HG03066 (cell line): ENCODE measurements at regions not wholly inside any gene's neighbourhood (a gene's known extent, or its start where the extent isn't known, plus 50 kb on each side); places are given as distances from the start of the nearest gene placed in this dataset.

ENCODE experiments used
- ATAC-seq: cut with Tn5 transposase; IDR thresholded peaks from one replicate; pipeline ENCODE4 v1.9.1; 2021; ENCODE audit warnings: low read depth; ENCODE audit not compliant: unreplicated experiment

DNA sequence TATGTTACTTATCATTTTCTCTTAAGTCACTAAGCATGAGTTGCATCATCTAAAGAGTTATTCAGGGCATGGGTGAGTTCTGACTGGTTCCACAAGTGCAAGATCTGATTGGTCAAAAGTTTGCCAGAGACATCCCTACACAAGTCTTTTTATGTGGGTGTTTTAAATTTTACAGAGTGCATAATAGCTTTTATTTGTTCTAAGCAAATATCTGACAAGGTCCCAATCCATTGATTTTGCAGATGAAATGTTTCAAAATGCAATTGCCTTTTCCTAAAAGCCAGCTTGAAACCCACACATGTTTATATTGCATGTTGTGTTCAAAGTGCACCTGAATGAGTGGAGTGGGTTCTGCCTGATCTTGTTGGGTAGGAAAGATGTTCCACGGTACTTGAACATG lies 101.7 kb upstream of the PAX6 start:
- no peak for ATAC-seq

DNA sequence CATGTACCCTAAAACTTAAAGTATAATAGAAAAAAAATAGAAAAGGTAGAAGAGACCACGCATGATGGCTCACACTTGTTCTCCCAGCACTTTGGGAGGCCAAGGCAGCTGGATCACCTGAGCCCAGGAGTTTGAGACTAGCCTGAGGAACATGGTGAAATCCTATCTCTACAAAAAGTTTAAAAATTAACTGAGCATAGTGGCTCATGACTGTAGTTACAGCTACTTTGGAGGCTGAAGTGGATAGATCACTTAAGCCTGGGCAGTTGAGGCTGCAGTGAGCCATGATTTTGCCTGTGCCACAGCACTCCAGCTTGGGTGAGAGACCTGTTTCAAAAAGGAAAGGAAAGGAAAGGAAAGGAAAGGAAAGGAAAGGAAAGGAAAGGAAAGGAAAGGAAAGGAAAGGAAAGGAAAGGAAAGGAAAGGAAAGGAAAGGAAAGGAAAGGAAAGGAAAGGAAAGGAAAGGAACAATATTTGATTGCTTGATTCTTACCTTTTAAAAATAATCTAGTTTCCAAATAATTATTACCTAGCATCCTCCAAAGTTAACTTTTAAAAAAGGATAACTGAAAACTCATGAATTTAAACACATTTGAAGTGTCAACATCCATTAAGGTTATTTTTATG lies 99.9 kb upstream of the PAX6 start:
- ATAC-seq = no peak

DNA sequence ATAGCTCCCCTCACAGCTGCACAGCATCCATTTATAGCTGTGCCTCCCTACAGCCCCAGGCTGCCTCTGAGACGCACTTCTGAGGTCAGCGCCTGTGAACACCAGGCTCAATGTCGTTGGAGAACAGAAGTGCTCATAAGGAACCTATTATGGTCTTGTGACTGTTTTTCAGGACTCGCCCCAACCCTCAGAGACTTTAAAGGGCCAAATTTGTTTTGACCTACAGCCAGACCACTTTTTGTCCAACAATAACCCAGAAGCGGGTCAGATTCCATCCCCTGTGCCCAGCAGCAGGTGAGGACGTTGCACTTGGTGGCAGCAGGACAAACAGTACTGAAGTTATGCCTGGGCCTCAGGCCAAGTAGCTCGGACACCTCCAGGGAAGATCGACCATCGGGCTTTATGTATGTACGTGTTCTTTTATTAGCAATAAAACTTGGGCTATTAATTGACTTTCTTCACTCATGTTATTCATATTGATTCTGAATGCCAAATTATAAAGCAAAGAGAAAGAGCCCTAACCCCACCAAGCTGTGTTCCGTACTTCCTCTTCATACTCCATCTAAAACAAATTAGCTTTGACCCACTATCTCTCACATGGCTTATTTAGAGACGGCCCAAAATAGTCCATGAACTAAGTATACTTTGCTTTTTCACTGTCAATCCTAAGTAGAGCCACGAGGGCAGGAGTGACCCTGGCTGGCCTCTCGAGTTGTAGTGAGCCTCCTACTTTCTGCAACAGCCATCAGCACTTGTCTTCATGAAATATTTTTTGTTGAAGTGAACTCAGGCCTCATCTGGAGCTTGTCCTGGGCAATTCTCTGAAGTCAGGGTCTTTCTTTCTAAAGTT lies 92.3 kb upstream of the PAX6 start:
- no peak for ATAC-seq

DNA sequence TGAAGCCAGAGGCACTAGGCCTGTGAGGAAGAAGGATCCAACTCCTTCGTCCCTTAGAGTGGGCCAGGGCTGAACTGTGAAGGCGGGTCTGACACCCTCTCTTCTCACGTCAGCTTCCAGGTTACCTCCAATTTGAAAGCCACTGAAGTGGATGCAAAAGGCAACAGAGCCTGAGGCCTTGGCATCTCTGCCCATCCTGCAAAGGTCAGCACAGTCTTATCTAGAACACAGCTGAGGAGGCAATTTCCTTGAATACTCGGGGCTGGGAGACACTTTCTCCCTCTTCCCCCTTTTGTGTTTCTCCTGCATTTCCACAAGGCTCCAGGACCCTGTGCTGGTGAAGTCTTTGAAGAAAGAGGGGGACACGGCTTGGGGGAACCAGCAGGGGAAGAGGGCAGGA lies 91.6 kb upstream of the PAX6 start:
- no peak for ATAC-seq

DNA sequence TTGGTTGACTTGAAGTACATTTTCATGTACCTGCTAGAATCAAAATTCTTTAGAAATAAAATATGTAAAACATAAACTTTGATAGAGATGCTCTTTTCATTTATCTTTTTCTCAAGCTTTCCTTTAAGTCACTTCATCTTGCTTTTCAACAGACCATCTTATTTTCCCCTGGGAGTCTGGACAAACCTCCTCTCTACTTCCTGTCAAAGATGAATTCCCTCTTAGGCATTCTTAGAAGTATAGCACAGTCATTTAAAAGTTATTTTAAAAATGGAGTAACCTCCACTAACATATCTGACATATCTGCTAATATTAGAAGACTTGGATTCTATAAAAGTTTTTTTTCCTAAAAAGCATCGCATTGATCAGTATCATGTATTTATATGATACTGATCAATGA lies 84.8 kb upstream of the PAX6 start:
- ATAC-seq = no peak

DNA sequence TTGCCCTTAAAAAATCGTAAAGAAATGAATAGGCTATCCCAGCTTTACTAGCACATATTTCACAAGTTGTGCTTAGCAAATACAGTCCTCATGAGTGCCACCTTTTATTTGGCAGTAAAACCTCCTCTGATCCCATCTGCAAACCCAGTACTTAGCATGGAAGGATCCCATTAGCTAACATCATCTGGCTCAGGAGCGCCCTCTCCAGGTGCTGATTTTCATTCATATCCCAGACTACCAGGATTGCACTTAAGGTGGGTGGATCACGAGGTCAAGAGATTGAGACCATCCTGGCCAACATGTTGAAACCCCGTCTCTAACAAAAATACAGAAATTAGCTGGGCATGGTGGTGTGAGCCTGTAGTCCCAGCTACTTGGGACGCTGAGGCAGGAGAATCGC lies 76.1 kb upstream of the PAX6 start:
- no peak for ATAC-seq

DNA sequence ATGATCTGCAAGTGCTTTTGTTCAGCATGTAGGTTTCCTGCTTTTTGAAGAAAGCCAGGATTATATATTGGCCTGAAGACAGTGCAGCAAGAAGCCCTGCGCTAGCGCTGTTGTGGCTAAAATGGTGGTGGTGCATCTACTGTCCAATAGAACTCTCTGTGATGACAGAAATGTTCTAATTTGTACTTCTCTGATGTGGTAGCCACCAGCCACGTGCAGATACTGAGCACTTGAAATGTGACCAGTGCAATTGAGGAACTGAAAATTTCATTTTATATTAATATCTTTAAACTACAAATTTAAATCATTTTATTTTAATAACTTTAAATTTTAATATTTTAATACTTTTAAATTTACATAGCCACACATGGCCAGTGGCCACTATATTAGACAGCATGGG lies 73.0 kb upstream of the PAX6 start:
- ATAC-seq = no peak

DNA sequence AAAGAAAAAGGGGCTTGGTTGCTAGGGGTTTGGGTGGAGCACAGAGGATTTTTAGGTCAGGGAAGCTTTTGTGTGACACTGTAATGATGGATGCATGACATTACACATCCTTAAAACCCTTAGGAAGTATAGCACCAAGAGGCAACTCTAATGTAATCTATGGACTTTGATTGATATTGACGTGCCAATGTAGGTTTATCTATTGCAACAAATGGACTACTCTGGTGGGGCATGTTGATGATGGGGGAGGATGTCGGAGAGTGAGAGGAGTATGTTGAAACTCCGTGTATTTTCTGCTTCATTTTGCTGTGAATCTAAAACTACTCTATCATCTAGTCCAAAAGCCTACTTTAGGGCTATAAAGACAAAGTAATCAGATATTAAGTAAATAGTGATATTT lies 72.3 kb upstream of the PAX6 start:
- ATAC-seq = no peak

DNA sequence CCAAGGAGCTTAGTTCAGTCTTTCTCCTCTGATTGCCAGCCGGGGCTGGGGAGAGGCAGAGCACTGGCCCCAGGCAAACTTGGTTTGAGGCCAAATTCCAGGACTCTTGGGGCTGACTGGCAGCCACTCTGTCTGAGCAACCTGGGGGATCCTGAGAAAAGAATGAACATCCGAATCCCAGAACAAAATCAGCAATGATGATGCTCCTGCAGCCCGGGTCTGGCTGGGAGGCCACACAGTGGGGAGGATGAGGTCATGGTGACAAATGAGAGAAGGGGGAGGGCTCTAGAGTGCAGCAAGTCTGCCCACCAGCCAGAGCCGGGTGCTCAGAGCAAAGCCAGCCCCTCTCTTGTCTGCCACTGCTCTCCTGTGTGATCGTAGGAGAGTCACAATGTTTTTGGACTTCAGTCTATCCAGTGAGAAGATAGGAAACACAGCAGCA lies 71.8 kb upstream of the PAX6 start:
- no peak for ATAC-seq

DNA sequence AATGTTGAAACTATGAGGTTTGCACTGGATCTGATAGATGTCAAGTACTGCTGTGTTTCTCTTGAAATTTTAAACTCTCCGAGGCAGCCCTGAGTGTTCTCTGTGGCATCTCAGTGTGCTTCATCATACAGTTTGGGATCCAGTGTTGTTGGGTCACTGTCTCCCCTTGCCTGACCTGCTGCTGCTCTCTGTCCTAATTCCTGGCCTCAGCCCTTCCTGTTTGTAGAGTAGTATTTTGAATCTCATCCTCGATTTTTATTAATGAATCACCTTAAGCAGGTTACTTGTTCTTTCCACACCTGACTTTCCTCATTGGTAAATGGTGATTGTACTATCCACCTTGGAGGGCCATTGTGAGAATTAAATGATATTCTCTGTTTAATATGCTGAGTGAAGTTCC lies 70.7 kb upstream of the PAX6 start:
- no peak for ATAC-seq

DNA sequence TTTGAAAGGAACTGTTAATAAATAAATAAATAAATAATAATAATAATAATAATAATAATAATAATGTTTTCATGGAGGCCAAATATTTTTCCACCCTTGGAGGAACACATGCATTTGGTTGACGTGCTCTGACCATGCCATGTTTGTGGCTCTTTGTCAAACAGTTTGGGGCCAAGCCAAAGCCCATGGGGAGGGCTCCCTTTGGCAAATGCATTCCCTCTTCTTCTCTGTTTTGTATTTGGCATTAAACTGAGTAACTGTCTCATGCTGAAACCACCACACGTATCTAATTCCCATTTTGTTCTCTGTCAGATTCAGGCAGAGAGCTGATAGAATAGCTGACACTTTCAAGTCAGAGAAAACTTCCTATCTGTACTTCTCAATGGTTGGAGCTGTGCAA lies 68.6 kb upstream of the PAX6 start:
- no peak for ATAC-seq

DNA sequence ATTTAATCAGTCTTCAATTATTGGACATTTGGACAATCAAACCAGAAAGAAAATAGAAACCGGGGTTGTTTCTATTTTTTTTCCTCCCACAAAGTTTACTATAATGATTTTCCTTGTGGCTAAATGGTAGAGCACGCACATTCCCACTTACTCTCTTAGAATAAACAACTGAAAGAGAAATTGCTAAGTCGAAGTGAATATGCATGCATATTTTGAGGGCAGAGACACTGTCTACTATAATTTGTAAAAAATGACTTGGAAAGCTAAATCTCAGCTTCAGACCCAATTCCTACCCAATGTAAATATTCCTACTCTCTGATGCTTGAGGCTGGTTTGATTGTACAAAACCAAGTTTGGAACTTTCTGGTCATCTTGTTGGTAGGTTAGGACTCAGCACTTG lies 66.7 kb upstream of the PAX6 start:
- ATAC-seq = no peak

DNA sequence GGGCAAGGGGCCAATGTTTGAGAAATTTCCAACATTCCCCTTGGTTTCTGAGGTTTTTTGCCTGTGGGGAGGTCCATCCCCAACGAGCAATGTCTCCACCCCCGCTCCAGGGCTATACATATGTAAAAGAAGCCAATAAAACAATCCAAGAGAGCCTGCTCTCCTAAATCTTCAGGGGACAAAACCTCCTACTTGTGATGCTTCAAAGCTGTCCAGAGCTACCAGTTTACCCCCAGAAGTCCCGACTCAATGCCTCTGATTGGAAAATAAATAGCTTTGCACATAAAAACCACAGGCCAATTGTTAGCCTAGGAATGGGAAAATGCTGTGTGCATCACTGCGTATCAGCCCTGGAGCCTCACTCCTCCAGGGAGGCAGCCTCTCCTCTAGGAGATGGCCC lies 66.0 kb upstream of the PAX6 start:
- no peak for ATAC-seq

DNA sequence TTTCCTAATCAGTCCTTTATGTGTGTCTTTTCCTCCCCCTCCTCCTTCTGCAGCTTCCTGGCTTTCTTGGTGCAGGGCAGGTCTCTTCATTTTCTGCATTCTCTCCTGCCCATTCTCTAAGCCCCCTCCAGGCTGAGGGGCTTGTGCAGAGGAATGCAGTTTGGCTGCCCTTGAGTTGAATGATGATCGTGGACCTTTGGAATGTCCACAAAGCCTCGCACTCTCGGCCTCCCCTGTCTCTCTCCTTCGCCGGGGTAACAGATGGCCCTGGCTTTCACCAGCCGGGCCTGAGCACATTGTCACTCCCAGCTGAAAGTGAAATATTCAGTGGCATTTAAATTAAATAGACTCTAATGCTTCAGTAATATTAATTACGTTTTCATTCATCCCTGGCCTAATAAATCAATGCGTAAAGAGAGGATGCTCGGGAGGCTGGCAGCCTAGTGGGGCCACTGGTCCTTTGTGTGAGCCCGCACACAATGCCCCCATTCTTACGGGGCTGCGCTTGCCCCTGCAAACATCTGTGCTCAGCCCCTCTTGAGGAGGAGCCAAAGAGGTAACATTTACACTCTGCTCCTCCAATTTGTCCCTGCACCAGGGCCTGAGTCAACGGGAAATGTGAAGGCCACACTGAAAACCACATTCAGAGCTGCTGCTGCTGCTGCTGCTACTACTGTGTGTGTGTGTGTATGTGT lies 64.9 kb upstream of the PAX6 start:
- no peak for ATAC-seq

DNA sequence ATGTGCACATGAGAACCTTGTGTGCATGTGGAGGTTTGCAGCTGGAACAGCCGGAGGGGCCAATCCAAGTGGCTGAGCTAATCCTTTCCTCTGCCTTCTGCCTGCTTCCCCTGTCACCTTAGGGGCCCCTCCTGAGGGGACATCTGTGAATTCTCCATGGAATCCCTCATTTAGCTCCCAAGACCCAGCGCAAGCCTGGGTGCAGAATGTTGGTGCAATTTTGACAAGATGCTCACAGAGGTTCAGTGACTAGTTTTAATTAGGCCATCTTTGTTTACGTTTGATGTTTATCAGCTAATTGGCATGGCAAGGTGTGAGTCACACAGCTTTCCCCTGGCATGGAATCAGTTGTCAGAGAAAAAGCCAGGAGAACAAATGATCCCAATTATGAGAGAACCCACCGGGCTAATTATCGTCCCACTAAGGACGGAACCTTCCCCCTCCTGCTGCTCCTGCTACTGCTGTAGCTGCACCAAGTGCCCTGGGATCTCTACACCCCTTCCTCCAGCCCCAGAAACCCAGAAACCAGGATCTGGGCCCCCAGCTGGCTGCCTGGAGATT lies 63.6 kb upstream of the PAX6 start:
- no peak for ATAC-seq

DNA sequence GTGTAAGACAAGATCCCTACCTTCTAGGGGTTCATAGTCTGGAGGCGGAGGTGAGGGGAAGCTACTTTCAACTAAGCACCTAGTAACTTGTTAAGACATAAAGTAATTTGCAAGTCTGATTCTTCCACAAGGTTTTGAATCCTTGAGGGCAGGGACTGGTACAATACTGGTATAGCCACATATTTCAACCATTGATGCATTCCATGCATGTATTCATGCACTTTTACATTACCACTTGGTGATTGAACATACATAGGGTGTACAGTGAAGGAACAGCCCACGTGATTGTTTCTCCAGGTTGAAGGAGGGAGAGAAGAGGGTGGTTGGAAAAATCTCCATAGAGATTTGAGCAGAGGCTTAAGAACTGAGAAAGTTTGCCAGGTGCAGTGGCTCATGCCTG lies 62.0 kb upstream of the PAX6 start:
- ATAC-seq = no peak

DNA sequence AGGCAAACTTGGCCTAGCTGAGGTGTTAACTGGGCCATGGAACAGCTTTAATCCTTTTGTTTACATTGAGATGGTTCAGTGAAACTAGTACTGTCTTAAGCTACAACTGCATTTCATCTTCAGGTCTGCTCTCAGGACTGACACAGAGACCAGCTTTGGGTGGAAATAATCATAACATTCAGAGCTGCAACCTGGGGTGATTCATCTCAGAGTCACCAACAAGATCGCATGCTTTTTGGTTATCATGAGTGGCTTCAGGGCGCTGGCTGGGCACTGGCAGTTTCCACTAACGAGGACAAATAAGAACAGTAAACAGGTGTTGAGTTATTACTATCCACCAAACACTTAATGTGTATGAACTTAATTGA lies 60.9 kb upstream of the PAX6 start:
- no peak for ATAC-seq

DNA sequence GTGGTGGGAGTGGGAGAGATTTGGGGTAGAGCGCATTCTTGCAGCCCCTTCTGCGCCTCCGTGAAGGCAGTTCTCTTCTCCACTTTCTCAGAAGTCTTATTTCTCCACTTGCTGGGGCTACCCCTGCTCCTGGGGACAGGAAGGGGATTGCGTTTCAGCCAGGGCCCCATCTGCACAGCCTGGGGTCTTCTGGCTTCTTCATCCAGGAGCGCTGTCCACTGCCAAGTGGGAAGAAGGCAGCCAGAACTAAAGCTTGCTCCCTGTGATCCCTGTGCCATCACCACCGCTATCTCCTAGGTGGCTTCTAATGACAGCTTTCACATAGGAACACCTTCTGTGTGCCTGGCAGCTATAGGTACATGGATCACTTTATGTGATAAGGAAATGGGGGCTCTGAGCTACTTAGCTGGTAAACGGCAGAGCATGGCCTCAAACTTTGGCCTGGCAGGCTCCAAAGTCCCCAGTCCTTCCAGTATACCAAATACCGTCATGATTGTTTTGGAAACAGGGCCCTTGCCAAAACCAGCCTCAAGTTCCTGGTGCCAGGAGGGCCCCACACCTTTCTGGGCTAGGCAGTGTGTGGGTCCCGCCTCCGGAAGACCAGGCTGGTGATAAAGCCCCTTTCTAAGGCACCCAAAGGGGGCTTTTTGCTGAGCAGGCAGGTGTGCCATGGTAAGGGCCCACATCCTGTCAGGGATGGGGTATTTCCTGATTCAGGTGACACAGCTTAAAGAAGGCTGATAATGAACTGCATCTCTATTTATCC lies 60.4 kb upstream of the PAX6 start:
- no peak for ATAC-seq

DNA sequence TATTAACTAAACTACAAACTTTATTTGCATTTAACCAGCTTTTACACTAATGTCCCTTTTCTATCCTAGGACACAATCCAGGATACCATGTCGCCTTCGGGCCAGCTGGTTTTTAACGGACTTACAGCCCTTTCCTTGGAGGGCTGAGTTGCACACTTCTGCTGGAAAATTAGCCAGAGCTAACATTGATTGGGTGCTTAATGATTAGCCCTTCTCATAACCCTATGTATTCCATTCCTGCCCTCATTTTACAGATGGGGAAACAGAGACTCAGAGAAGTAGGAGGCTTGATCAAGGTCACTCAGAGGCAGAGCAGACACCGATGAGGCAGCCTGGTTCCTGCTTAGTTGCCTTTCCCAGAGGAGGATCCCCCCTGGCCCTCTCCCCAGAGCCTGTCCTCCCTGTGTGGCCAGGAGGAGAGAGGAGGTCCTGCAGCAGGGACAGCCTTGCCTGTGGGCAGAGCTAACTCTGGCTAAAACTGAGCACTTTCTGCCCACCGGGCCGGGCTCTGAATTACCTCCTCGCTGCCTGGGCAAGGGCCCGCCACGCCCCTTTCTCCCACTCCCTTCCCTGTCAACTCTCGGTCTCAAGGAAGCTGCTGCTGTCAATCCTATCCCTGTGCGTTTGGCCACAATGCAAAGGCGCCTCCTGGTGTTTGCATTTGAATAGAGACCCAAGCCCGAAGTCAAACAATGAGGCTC lies 59.6 kb upstream of the PAX6 start:
- no peak for ATAC-seq

DNA sequence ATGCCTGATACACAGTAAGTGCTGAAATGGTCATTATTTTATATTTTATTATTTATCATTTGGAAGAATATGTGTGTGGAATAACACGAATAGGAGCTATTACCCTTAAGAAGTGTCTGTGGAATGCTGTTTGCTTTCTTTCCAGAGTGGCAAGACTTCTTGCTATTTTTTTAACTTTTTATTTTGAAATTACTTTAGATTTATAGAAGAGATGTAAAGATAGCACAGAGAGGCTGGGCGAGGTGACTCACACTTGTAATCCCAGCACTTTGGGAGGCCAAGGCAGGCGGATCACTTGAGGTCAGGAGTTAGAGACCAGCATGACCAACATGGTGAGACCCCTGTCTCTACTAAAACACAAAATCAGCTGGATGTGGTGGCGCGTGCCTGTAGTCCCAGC lies 58.9 kb upstream of the PAX6 start:
- ATAC-seq = no peak
